ENCODE measurements at regions not wholly inside any gene's neighbourhood (a gene's known extent, or its start where the extent isn't known, plus 50 kb on each side); places are given as distances from the start of the nearest gene placed in this dataset.
"Not testable (repeated sequence)": the region's sequence is repeated elsewhere in the genome, so short reads cannot be mapped to it uniquely, and the experiment has no call there.

GRCh38 chr2:2787301-2787907, 456.3 kb upstream of the MYT1L start:
- no peak for TF ChIP-seq CTCF (IDR thresholded peaks at IDR 0.05; ENCODE audit: insufficient read depth, missing control alignments)
- no peak for DNase-seq (ENCODE audit: insufficient read length, low spot score)
- FAIRE-seq = no peak

GRCh38 chr2:2782007-2782406, 450.9 kb upstream of the MYT1L start:
- DNase-seq (ENCODE audit: insufficient read length, low spot score) (no peak), FAIRE-seq (no peak)
- TF ChIP-seq CTCF (IDR thresholded peaks at IDR 0.05; ENCODE audit: insufficient read depth, missing control alignments) = no peak

GRCh38 chr2:2779727-2780126, 448.7 kb upstream of the MYT1L start:
- no peak for TF ChIP-seq CTCF (IDR thresholded peaks at IDR 0.05; ENCODE audit: insufficient read depth, missing control alignments)
- FAIRE-seq = no peak
- no peak for DNase-seq (ENCODE audit: insufficient read length, low spot score)

- FAIRE-seq = no peak
- DNase-seq (ENCODE audit: insufficient read length, low spot score) = no peak
- TF ChIP-seq CTCF (IDR thresholded peaks at IDR 0.05; ENCODE audit: insufficient read depth, missing control alignments) = no peak
These were observed 446.8 kb upstream of the MYT1L start for GRCh38 chr2:2777876-2778275.

- FAIRE-seq = no peak
- DNase-seq (ENCODE audit: insufficient read length, low spot score) = no peak
- TF ChIP-seq CTCF (IDR thresholded peaks at IDR 0.05; ENCODE audit: insufficient read depth, missing control alignments) = no peak
These were observed 446.1 kb upstream of the MYT1L start for GRCh38 chr2:2777213-2777612.

GRCh38 chr2:2775018-2775417, 443.9 kb upstream of the MYT1L start:
- TF ChIP-seq CTCF (IDR thresholded peaks at IDR 0.05; ENCODE audit: insufficient read depth, missing control alignments) = no peak
- DNase-seq (ENCODE audit: insufficient read length, low spot score) = no peak
- no peak for FAIRE-seq

GRCh38 chr2:2773692-2774091, 442.6 kb upstream of the MYT1L start:
- DNase-seq (ENCODE audit: insufficient read length, low spot score) (no peak), FAIRE-seq (no peak)
- no peak for TF ChIP-seq CTCF (IDR thresholded peaks at IDR 0.05; ENCODE audit: insufficient read depth, missing control alignments)

GRCh38 chr2:2773080-2773479, 442.0 kb upstream of the MYT1L start:
- DNase-seq (ENCODE audit: insufficient read length, low spot score); FAIRE-seq: not testable (repeated sequence)

All from D721Med (cell line).